ENCODE measurements at regions not wholly inside any gene's neighbourhood (a gene's known extent, or its start where the extent isn't known, plus 50 kb on each side); places are given as distances from the start of the nearest gene placed in this dataset.
"Not testable (repeated sequence)": the region's sequence is repeated elsewhere in the genome, so short reads cannot be mapped to it uniquely, and the experiment has no call there.

DNA sequence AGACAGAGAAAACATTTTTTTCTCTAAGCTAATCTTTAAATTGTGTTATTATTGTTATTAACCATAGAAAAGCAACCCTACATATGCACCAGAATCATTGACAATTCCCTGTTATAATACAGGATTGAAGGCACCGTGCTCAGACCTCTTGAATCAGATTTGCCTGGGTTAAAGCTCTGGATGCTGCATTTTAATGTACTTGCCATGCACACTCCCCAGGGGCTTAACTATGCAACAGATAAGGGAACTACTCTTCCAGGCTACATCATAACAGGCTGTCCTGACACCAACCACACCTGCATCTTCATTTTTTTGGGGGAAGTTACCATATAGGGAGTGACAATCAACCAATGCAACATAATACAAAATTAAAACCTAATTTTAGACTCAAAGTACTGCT lies 1187.6 kb upstream of the CDH8 start:
- DNase-seq (ENCODE audit: low read depth): no peak

DNA sequence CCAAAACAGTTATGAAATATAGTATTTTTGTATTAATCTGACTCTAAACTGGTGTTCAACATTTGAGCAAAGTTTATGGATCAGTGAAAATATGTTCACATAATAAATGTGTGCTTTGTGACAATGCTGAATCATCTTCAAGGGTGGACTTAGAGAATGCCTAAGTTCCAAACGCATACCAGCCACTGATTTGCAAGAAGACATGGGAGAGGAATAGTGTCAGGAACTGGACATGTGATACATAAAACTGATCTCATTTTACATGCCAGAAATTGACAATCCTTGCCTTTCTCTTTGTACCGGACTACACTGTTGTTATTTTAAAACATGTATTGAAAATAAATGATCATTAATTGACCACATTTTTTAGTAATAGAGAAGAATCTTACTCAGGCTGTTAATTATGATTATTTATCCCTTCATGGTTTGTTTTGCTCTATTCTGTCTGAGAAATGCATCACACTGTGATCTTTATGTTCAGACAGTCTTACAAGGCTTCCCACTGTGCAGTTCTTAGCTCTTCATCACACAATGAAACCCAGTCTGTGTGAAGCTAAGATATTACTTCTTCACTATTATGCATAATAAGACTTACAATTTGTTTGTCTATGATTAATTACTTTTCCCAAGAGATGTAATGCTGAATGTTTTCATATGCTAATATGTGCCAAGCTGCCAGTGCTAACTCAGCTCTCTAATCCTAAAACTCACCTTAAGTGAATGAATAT lies 1180.6 kb upstream of the CDH8 start:
- no peak for DNase-seq (ENCODE audit: low read depth)

DNA sequence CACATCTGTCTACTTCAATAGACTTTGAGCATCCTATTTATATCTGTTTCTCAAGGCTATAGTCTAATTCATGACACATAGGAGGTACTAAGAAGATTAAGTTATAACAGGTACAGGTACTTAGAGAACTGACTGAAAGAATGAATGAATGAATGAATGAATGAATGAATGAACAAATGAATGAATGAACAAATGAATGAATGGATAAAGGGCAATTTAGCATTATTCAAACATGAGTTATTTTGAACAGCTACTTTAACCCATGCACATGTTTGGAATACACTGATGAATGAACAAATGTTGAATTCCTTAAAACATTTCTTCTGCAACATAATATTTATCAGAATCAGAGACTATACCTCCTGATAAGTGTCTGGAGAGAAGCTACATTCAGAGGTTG lies 1165.6 kb upstream of the CDH8 start:
- DNase-seq (ENCODE audit: low read depth): no peak

DNA sequence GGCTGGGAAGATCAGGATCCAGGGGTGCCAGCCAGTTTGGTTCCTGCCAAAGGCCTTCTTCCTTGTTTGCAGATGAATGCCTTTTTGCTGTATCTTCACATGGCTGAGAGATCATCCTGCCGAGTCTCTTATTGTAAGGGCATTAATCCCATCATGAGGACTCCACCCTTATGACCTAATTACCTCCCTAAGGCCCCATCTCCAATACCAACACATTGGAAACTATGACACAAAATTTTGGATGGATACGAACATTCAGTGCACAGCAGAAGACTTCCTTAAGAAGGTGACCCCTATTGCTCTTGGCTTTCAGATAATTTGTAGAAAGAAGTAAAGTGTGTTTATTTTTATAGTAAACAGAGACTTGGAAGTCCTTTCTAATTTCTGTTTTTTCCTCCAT lies 1164.7 kb upstream of the CDH8 start:
- DNase-seq (ENCODE audit: low read depth): no peak

DNA sequence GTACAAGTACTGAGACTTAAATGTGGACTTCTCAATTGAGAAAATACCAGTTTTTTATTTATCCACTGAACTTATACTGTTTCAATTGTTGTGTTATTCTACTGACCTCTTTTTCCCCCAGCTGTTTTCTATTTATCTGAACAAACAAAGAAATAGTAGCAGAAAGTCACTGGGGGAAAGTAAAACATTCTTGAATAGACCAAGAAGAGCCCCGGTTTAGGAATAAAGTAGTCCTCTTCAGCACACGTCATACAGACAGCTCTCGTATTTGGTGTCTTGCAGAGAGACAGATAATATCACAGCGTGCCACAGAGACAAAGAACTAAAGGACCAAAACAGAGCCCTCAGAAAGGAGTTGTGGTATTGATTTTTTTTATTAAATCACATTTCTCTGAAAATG lies 1159.1 kb upstream of the CDH8 start:
- no peak for DNase-seq (ENCODE audit: low read depth)

DNA sequence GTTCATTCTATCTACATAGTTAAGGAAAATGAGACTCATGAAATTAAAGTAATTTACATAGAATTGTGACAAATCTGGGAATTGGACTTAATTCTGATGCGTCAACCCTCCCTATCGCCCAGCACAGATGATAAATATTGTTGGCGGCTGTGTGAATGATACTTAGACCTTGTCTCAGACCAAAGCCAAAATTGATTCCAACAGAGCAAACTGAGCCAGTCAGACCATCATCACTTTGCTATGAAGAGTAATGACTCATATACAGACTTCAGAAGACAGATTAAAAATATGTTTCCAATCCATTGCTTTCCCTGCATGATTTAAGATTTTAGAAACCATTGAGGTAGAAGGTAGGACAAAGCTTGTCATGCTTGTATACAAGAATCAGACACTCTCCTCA lies 1156.7 kb upstream of the CDH8 start:
- DNase-seq (ENCODE audit: low read depth): no peak

DNA sequence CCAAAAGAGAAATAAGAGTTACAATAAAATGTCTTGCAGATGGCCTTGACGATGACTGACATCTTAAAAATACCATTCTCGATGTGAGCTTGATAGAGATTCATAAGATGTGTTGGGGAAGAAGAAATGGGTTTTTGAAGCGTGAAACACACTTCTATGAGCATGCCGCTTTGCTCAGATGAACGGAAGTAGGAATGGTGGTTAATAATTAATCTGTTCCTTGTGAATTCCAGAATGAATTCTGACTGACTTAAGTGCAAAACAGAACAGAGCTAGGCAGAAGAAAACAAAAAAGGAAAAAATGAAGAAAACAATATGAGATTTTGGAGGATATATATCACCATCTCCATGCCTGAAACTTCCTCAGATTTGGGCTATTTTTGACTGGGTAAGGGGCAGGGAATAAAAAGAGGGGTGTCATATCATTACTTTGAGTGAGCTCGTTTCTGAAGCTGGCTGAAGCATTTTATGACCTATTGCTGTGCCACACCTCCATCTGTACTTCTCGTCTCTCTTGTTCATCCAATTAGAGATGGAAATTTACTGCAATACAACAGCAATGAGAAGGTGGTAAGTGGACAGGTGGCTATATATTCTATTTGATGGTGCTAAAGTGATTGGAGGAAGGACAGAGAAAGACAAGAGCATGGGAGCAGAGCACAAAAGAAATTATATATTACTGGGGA lies 1152.0 kb upstream of the CDH8 start:
- no peak for DNase-seq (ENCODE audit: low read depth)

DNA sequence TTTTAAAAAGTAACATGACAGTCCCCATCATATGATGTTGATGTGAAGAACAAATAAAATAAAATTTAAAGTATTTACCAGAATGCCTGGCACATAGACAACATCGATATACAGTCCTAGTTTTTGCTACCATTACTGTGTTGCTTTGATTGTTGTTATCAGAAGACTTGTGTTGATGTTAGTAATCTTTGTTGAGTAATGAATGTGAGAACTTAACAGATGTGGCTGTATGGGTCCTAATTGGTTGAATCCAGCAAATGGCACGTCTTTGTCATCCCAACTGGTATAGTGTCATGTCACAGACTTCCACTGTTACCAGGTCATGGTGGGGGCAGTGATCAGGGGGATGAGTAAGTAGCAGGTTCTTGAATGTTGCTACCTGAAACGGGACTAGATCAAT lies 1151.4 kb upstream of the CDH8 start:
- no peak for DNase-seq (ENCODE audit: low read depth)

DNA sequence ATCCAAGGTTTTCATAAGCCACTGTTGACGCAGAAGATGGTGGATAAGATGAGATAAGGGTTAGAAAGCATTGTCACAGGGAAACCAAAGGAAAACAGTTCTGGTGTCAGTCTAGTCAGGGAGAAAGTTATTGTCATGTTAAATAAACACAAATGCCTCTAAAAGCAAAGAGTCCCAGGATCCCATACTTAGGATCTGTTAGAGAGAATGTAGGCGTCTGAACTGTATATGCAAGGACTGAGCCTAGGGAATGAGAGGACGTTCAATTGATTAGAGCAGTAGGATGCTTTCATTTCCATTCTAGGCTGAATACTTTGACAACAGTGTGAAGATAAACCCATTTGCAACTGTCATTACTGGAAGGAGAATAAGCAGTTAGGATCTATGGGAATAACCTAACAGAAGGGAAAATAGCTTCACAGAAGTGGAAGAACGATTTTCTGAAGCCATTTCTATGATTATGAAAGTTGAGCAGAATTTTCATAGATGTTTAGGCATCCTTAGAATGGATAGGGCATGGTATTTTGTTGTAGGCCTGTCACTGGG lies 1149.1 kb upstream of the CDH8 start:
- no peak for DNase-seq (ENCODE audit: low read depth)

DNA sequence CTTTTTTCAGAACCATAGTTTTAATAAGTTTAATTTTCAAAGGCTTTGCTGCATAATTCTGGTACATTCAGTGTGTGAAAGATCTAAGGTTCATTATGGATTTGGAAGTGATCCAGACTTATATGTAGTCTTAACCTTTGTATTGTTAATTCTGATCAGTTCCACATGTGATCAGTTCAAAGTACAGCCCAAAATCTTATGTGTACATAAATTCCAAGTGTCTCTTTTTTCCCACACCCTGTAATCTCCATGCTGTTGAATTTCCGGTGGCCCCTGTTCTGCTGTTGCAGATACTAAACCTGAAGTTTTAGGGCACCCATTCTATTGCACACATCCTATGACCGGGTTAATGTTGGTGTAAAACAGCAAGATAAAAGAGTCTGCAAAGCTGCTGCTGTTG lies 1147.5 kb upstream of the CDH8 start:
- DNase-seq (ENCODE audit: low read depth): no peak

DNA sequence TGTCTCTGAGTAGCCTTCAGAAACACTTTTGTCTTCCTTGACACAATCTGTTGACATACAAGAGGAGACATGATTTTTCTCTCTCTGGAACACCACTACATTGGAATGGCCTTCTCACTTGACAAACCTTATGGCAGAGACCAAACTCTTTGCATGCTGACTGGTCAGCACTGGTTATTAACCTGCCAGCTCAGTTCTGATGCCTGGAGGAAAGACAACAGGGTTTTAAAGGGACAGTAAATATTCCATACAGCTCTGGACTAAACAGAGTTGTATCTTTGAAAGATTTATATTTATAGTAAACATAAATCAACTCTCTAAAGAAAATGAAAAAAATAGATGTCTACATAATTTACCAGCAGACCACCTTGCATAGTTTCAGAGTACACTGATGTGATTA lies 1139.1 kb upstream of the CDH8 start:
- DNase-seq (ENCODE audit: low read depth): no peak

DNA sequence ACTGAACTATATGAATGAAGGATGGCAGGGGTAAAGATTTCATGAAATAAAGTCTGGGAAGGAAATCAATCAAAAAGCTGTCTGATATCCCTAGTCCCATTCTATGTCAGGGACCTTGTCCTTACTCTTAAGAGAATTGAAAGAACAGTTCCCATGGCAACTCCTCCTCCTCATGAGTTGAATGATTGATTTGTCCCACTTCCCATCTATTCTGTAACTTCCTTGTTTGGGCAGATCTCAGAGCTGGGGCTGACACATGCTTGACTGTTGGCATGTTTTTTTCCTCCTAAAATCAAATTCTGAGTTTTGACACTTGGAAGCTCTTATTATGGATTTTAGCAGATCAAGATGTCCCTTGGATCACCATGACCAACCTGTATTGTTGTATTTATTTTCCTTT lies 1138.6 kb upstream of the CDH8 start:
- no peak for DNase-seq (ENCODE audit: low read depth)

DNA sequence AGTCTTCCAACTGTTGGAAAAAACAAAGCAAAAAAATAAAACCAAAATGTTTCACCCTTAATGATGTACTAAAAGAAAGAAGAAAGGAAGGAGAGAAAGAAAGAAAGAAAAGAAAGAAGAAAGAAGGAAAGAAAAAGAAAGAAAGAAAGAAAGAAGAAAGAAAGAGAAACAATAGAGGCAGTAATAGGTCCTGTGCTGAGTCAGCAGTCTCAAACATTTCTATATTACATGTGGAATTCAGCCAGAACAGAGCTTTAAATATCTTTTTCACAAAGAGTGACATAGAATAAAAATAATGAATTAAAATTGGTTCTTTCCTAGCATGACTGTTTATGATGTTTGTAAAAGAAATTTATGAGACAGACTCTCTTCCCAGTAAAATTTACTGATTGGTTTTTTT lies 1135.3 kb upstream of the CDH8 start:
- DNase-seq (ENCODE audit: low read depth): no peak

DNA sequence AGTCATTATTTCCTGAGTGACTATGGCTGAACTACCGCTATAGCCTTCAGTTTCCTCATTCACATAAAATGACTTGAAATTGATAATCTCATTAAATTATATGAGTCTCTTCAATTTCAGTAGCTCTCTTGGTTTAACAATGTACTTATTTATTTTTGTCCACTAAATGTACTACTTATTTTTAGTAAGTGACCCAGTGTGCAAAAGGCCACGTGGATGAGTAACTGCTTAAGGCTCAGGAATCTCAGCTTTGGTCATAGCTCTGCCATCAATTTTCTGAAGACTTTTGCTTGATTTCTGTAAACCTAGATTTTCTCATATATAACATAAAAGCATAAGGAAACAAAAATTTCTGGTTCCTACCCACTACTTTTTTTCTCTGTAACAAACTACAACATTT lies 1132.9 kb upstream of the CDH8 start:
- no peak for DNase-seq (ENCODE audit: low read depth)

DNA sequence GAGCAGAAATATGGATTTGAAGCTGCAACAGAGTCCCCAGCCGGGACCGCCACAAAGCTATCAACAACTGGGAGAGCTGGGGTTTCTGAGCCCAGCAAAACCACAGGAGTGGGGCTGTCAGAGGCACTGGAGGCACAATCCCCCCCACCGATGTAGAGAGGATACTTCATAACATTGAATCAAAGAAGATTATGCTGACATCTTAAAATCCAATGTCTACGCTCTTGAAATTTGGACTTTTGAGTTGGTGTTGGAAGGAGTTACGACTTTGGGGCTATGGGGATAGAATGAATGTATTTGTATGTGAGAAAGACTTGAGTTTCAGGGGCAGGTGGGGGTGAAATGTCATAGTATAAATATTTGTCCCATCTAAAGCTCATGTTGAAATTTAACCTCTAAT lies 1121.6 kb upstream of the CDH8 start:
- DNase-seq (ENCODE audit: low read depth): no peak

DNA sequence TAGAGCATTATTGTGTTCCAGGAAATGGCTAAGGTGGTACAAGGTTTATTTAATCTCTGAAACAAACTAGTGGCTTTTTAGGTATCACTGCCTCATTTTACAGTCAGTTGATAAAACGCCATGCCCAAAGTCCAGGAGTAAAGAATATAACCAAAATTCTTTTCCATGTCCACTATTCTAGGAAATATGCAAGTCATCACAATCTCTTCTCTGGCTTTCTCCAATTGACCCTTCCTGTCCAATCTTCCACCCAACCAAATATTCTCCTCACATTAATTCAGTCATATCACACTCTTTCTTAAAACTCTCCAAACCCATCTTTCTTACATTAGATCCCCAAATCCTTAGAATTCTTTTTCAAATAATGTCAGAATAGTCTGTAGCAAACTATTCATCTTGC lies 1110.0 kb upstream of the CDH8 start:
- DNase-seq (ENCODE audit: low read depth): no peak

DNA sequence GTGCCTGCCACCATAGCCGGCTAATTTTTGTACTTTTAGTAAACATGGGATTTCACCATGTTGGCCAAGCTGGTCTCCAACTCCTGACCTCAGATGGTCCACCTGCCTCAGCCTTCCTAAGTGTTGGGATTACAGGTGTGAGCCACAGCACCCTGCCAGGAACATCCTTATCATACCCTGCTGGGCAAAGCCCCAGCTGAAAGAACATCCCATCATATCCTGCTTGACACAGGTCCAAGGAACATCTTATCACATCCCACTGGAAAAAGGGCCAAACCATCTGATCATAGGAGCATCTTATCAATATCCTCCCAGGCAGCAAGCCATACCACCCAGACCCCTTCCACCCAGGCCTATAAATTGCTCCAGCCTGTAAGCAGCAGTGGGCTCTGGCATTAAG lies 1109.2 kb upstream of the CDH8 start:
- no peak for DNase-seq (ENCODE audit: low read depth)

DNA sequence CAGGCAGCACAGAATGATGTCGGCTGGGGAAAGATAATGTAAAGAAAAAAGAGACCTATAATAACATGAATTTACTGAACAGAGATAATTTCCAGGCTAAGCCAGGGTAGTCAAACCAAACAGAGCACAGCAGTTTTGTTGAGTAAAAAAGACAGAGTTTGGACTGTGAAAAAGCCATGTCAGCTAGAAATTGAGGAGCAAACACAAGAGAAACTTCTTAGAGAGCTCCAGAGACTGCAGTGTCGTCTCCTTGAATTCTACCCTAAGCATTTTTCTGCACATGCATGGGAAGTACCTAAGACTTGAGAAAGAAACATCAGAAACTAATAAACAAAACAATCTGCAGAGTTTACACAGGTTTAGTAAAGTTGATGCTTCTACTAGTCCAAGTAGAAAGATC lies 1098.8 kb upstream of the CDH8 start:
- no peak for DNase-seq (ENCODE audit: low read depth)

DNA sequence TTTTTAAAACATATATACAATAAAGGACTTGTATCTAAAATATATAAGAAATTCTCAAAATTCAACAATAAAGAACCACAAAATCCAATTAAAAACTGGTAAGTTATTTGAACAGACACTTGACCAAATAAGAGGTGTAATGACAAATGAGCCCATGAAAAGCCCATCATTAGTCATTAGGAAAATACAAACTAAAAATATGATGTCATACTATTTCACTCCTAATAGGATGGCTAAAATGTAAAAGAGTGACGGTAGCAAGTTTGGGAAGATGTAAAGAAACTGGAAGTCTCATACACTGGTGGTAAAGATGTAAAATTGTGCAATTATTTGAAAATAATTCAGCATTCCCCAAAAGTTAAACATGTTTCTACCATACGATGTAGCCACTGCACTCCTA lies 1095.3 kb upstream of the CDH8 start:
- DNase-seq (ENCODE audit: low read depth): no peak

DNA sequence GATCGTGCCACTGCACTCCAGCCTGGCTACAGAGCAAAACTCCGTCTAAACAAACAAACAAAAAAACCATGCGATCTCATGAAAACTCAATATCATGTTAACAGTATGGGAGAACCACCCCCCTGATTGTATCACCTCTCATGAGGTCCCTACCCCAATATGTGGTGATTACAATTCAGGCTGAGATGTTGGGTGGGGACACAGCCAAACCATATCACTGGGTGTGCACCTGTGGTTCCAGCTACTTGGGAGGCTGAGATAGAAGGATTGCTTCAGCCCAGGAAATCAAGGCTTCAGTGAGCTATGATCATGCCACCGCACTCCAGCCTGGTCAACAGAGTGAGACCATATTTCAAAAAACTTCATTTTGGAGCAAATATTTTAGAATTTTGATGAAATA lies 1094.7 kb upstream of the CDH8 start:
- DNase-seq (ENCODE audit: low read depth): no peak

DNA sequence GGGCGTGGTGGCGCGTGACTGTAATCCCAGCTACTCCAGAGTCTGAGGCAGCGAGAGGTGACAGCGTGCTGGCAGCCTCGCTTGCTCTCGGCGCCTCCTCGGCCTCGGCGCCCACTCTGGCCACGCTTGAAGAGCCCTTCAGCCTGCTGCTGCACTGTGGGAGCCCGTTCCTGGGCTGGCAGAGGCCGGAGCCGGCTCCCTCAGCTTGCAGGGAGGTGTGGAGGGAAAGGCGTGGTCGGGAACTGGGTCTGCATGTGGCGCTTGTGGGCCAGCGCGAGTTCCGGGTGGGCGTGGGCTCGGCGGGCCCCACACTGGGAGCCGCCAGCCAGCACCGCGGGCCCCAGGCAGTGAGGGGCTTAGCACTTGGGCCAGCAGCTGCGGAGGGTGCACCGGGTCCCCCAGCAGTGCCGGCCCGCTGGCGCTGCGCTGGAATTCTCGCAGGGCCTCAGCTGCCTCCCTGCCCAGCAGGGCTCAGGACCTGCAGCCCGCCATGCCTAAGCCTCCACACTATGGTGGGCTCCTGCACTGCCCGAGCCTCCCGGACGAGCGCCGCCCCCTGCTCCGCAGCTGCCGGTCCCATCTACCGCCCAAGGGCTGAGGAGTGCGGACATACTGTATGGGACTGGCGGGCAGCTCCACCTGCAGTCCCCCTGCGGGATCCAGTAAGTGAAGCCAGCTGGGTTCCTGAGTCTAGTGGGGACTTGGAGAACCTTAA lies 1093.3 kb upstream of the CDH8 start:
- no peak for DNase-seq (ENCODE audit: low read depth)

DNA sequence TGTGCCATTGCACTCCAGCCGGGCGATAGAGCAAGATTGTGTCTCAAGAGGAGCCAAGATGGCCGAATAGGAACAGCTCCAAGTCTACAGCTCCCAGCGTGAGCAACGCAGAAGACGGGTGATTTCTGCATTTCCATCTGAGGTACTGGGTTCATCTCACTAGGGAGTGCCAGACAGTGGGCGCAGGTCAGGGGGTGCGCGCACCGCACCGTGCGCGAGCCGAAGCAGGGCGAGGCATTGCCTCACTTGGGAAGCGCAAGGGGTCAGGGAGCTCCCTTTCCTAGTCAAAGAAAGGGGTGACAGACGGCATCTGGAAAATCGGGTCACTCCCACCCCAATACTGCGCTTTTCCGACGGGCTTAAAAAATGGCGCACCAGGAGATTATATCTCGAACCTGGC lies 1083.7 kb upstream of the CDH8 start:
- DNase-seq (ENCODE audit: low read depth): not testable (repeated sequence)

DNA sequence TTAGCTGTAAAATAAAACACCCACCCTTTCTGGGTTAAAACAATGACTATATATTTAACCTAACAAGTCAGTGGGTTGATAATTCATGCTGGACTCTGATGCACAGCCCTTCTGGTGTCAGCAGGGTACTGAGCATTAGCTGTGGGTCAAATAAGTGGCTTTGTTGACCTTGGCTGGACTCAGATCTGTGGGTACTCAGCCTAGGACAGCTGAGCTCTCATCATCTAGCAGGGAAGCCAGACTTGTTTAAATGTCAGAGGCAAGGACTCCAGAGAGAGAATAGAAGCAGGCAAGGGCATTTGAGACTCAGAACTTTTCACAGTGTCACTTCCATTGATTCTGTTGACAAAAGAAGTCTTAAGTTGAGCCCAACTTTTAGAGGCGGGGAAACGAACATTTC lies 1063.8 kb upstream of the CDH8 start:
- no peak for DNase-seq (ENCODE audit: low read depth)
